Esophagus (tissue), 2 donors: ENCODE measurements at regions not wholly inside any gene's neighbourhood (a gene's known extent, or its start where the extent isn't known, plus 50 kb on each side); places are given as distances from the start of the nearest gene placed in this dataset.
A peak's percentile ranks its signal among the peaks of the same experiment; 100 is the strongest.
"Not testable (repeated sequence)": the region's sequence is repeated elsewhere in the genome, so short reads cannot be mapped to it uniquely, and the experiment has no call there.

Source experiments
- H3K27ac ChIP-seq, 2 donors: one replicate each; pipeline ENCODE4 v1.5.1; 2013; ENCODE audit warnings: low read depth in 2 of 2, mild to moderate bottlenecking in 2 of 2, inconsistent platforms in 1 of 2, low read length in 1 of 2, moderate library complexity in 1 of 2
- H3K27me3 ChIP-seq, 2 donors: one replicate each; pipeline ENCODE4 v1.6.1; 2013; ENCODE audit warnings: low read length in 2 of 2, control low read depth in 1 of 2, mild to moderate bottlenecking in 1 of 2; ENCODE audit not compliant: insufficient read depth in 2 of 2, control insufficient read depth in 1 of 2
- H3K36me3 ChIP-seq, 2 donors: one replicate each; pipeline ENCODE4 v1.6.1; 2013; ENCODE audit warnings: low read length in 1 of 2; ENCODE audit not compliant: control insufficient read depth in 2 of 2, insufficient read depth in 2 of 2
- H3K4me1 ChIP-seq, 2 donors: one replicate each; pipeline ENCODE4 v1.6.1; 2013; ENCODE audit warnings: low read length in 1 of 2; ENCODE audit not compliant: control insufficient read depth in 2 of 2, insufficient read depth in 2 of 2
- H3K4me3 ChIP-seq, 2 donors: one replicate each; pipeline ENCODE4 v1.5.1; 2013; ENCODE audit warnings: low read length in 2 of 2, mild to moderate bottlenecking in 2 of 2, low read depth in 1 of 2, moderate library complexity in 1 of 2
- H3K9me3 ChIP-seq, 2 donors: one replicate each; pipeline ENCODE4 v1.6.1; 2013; ENCODE audit warnings: mild to moderate bottlenecking in 2 of 2, low read depth in 1 of 2, low read length in 1 of 2, moderate library complexity in 1 of 2; ENCODE audit not compliant: control insufficient read depth in 2 of 2, insufficient read depth in 1 of 2
- WGBS, 2 donors: extraction: QIAGEN DNeasy Blood & Tissue Kit; methylation state at CpG; one replicate each; pipeline ENCODE4 v1.1.7; 2013; 5-methylcytosine and 5-hydroxymethylcytosine counted together
- donor health status: healthy with polysubstance abuse.
- donor health status: Bipolar disorder and iron deficiency.

DNA sequence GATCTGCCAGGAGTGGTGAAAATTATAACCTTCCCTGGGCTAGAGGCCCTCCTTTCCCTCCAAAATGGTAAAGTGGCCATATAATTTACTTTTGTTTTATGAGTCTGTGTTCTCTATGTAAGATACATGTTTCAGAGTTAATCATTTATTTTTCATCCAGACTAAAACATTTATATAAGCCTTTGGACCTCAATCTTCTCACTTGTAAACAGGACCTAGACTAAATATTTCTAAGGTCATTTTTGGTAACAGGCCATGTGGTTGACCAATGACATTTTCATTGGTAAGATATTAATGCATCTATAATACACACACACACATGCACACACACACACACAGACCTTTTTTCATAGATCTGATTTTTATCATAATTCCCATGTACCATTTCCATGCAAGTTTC is 79.7 kb upstream of the KCTD1 start:
- no peaks in the 10 kb centered on the region for H3K4me1 ChIP-seq
- no peaks in the 10 kb centered on the region for H3K36me3 ChIP-seq
- H3K27ac ChIP-seq, result no peak overlapping the region
- H3K9me3 ChIP-seq, result peaks cover 0 to 6% of the 10 kb centered on the region in 2 donors
- no peak overlapping the region for H3K4me3 ChIP-seq
- no peaks in the 10 kb centered on the region for H3K27me3 ChIP-seq

DNA sequence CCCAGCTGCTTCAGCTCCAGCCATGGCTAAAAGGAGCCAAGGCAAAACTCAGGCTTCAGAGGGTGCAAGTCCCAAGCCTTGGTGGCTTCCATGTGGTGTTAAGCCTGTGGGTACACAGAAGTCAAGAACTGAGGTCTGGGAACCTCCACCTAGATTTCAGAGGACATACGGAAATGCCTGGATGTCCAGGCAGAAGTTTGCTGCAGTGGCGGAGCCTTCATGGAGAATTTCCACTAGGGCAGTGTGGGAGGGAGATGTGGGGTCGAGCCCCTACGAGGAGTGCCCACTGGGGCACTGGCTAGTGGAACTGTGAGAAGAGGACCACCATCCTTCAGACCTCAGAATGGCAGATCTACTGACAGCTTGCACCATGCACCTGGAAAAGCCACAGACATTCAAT is 76.1 kb upstream of the KCTD1 start:
- H3K4me3 ChIP-seq, result no peak overlapping the region
- H3K36me3 ChIP-seq, result no peaks in the 10 kb centered on the region
- H3K4me1 ChIP-seq, result no peaks in the 10 kb centered on the region
- H3K27ac ChIP-seq, result no peak overlapping the region
- H3K9me3 ChIP-seq, result peaks cover 0 to 6% of the 10 kb centered on the region in 2 donors
- 91 to 92% methylated on average over 4 of the region's 4 CpGs for WGBS, 2 donors
- H3K27me3 ChIP-seq, result no peaks in the 10 kb centered on the region

- not testable (repeated sequence) for H3K4me1 ChIP-seq, H3K27ac ChIP-seq, H3K36me3 ChIP-seq, H3K27me3 ChIP-seq, H3K9me3 ChIP-seq, H3K4me3 ChIP-seq
- WGBS, 2 donors, result 96 to 98% methylated on average over 2 of the region's 2 CpGs
Measured at GRCh38 chr18:26623314-26623713, 75.0 kb upstream of the KCTD1 start.

- H3K27me3 ChIP-seq, result no peaks in the 10 kb centered on the region
- peak overlapping the region in 1 of 2 donors; percentile 43 for H3K4me3 ChIP-seq
- H3K9me3 ChIP-seq, result peaks cover 0 to 6% of the 10 kb centered on the region in 2 donors
- H3K4me1 ChIP-seq, result no peaks in the 10 kb centered on the region
- H3K36me3 ChIP-seq, result no peaks in the 10 kb centered on the region
- WGBS, 2 donors, result 34 to 50% methylated on average over 22 of the region's 22 CpGs
- H3K27ac ChIP-seq, result no peak overlapping the region
Measured at GRCh38 chr18:26621161-26622026, 73.0 kb upstream of the KCTD1 start.

- peaks cover 0 to 2% of the 10 kb centered on the region in 2 donors for H3K9me3 ChIP-seq
- H3K36me3 ChIP-seq, result no peaks in the 10 kb centered on the region
- 87 to 88% methylated on average over 6 of the region's 6 CpGs for WGBS, 2 donors
- H3K27ac ChIP-seq, result no peak overlapping the region
- no peak overlapping the region for H3K4me3 ChIP-seq
- H3K27me3 ChIP-seq, result no peaks in the 10 kb centered on the region
- H3K4me1 ChIP-seq, result no peaks in the 10 kb centered on the region
Measured at GRCh38 chr18:26619350-26619749, 71.0 kb upstream of the KCTD1 start.

DNA sequence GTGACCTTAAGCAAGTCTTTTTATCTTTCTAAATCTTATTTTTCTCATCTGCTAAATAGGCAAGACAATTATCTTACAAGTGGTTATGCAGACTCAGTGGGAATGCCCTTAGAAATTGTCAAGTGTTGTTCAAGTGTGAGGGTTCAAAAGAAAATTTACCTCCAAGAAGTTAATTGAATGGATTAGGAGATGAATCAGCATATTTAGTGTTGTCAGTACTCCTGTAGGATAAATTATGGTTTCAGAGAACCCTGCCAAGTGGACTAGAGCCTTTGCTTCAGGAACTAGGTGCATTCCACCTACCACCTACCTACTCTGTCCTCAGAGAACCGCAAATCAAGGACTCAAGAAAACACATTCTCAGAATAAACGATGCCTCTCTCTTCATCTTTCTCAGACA is 69.8 kb upstream of the KCTD1 start:
- H3K27ac ChIP-seq, result no peak overlapping the region
- WGBS, 2 donors, result 54 to 83% methylated on average over 2 of the region's 2 CpGs

DNA sequence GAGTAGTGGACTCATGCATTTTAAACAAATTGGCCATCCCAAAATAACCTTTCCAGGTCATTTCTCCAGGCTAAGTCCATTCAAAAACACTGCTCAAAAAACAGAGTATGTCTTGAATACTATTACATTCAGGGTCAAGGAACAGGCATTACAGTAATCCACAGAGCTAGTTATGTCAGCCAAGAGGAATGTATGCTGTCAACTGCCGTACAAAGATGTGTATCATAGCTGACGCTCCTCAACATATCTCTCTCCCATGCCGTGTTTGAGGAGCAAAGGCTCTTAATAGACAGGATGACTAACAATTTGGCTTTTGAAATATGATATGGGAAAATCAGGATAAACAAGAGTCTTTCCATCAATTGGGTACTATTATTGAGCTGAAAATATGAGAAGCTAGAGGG is 68.8 kb upstream of the KCTD1 start:
- no peak overlapping the region for H3K4me3 ChIP-seq
- no peak overlapping the region for H3K27ac ChIP-seq
- H3K36me3 ChIP-seq, result no peaks in the 10 kb centered on the region
- WGBS, 2 donors, result 26 to 47% methylated on average over 3 of the region's 3 CpGs
- H3K4me1 ChIP-seq, result no peaks in the 10 kb centered on the region
- H3K27me3 ChIP-seq, result no peaks in the 10 kb centered on the region
- H3K9me3 ChIP-seq, result no peaks in the 10 kb centered on the region

More for the DNA sequence above, 69.8 kb upstream of the KCTD1 start:
- Histone ChIP-seq H3K9me3 (no peaks in the 10 kb centered on the region), H3K4me3 (no peak overlapping the region), H3K36me3 (no peaks in the 10 kb centered on the region), H3K4me1 (no peaks in the 10 kb centered on the region), H3K27me3 (no peaks in the 10 kb centered on the region)

GRCh38 chr18:26614374-26614773 is 66.0 kb upstream of the KCTD1 start:
- WGBS, 2 donors, result 69% methylated on average over 3 of the region's 3 CpGs
- H3K27ac ChIP-seq, result no peak overlapping the region
- H3K9me3 ChIP-seq, result no peaks in the 10 kb centered on the region
- H3K27me3 ChIP-seq, result no peaks in the 10 kb centered on the region
- H3K4me3 ChIP-seq, result no peak overlapping the region
- no peaks in the 10 kb centered on the region for H3K4me1 ChIP-seq
- H3K36me3 ChIP-seq, result no peaks in the 10 kb centered on the region
